HepG2 (cell line): ENCODE measurements at regions not wholly inside any gene's neighbourhood (a gene's known extent, or its start where the extent isn't known, plus 50 kb on each side); places are given as distances from the start of the nearest gene placed in this dataset.
A peak's percentile ranks its signal among the peaks of the same experiment; 100 is the strongest.

Source experiments
- ATAC-seq: fragments of 200-7000 bp; cut with Tn5 transposase; 3 replicates; pipeline ENCODE4 v1.9.1; 2020; ENCODE audit warnings: mild to moderate bottlenecking, moderate library complexity
- BruUV-seq: library from RNA; stranded (reverse); fragments of 400-500 nt; replicated peaks from 2 replicates; lab custom pipeline; 2021; lab: Mats Ljungman, UMichigan
- CTCF ChIA-PET: fragments of 300-600 bp; formaldehyde crosslinking; extraction: SDS; loops from one replicate; lab custom pipeline; 2021; ENCODE audit warnings: low total read pairs, inconsistent platforms, low intra/inter-chr PET ratio; lab: Yijun Ruan, JAX
- POLR2A ChIA-PET: fragments of 350-600 bp; sonication (Branson Sonifier 250); formaldehyde crosslinking; loops from one replicate; lab custom pipeline; 2020; ENCODE audit warnings: antibody characterized with exemption, inconsistent platforms; lab: Yijun Ruan, JAX
- DNase-seq: peaks from one replicate; pipeline ENCODE4 v3.0.0-alpha.2; 2015; ENCODE audit warnings: low spot score
- FAIRE-seq: peaks from 3 replicates; lab custom pipeline; 2011; peaks lifted over from hg19 to GRCh38; lab: Jason Lieb, UNC
- H2AFZ ChIP-seq: one replicate; pipeline ENCODE4 v1.6.1; 2011; ENCODE audit warnings: low read length, inconsistent platforms
- H3K27ac ChIP-seq: fragments of 300-600 bp; 3 replicates; pipeline ENCODE4 v1.8.0; 2011; ENCODE audit warnings: mixed run types, mild to moderate bottlenecking, mixed read lengths, low read length, inconsistent platforms; ENCODE audit not compliant: insufficient read depth; ENCODE audit errors: extremely low read length
- H3K27me3 ChIP-seq, 2 experiments: fragments of 200-600 bp in 1 of 2; 2 replicates in 1 of 2; 3 replicates in 1 of 2; pipeline versions ENCODE4 v1.6.0 to v1.8.0; 2011; ENCODE audit warnings: low read length in 2 of 2, mild to moderate bottlenecking in 2 of 2, moderate library complexity in 2 of 2, inconsistent platforms in 1 of 2; ENCODE audit not compliant: insufficient read depth in 2 of 2, control insufficient read depth in 1 of 2
- H3K36me3 ChIP-seq, 2 experiments: fragments of 200-600 bp in 1 of 2; replicated peaks in 1 of 2; 2 replicates in 1 of 2; 3 replicates in 1 of 2; pipeline versions ENCODE4 v1.5.1 to v1.8.0; 2011; ENCODE audit warnings: low read length in 2 of 2, inconsistent platforms in 1 of 2; ENCODE audit not compliant: insufficient read depth in 2 of 2, control insufficient read depth in 1 of 2
- H3K4me1 ChIP-seq: 2 replicates; pipeline ENCODE4 v1.5.1; 2012; ENCODE audit warnings: low read length, inconsistent platforms; ENCODE audit not compliant: insufficient read depth
- H3K4me2 ChIP-seq: 2 replicates; pipeline ENCODE4 v1.6.0; 2011; ENCODE audit warnings: low read depth, low read length, inconsistent platforms
- H3K4me3 ChIP-seq, 3 experiments: fragments of 200-600 bp in 1 of 3; sonication (generic), shearing (Covaris generic) in 1 of 3; replicated peaks in 1 of 3; 2 replicates each; pipeline ENCODE4 v1.5.1; 2011 to 2016; ENCODE audit warnings: low read length in 3 of 3, inconsistent platforms in 2 of 3, low read depth in 2 of 3, mild to moderate bottlenecking in 2 of 3, control low read depth in 1 of 3, mixed read lengths in 1 of 3; ENCODE audit not compliant: insufficient read depth in 1 of 3
- H3K79me2 ChIP-seq: one replicate; pipeline ENCODE4 v1.6.1; 2011; ENCODE audit warnings: low read length, inconsistent platforms; ENCODE audit not compliant: insufficient read depth
- H3K9ac ChIP-seq: 2 replicates; pipeline ENCODE4 v1.6.0; 2011; ENCODE audit warnings: mild to moderate bottlenecking, low read depth, low read length, inconsistent platforms; ENCODE audit not compliant: insufficient read depth
- H3K9me3 ChIP-seq: 2 replicates; pipeline ENCODE4 v1.5.1; 2012; ENCODE audit warnings: mild to moderate bottlenecking, low read length
- H4K20me1 ChIP-seq: 2 replicates; pipeline ENCODE4 v1.6.0; 2011; ENCODE audit warnings: inconsistent platforms, mild to moderate bottlenecking, low read length, moderate library complexity; ENCODE audit not compliant: insufficient read depth
- CTCF ChIP-seq: sonication (generic); formaldehyde crosslinking; IDR thresholded peaks from 2 replicates; pipeline ENCODE4 v1.5.0; 2020; ENCODE audit warnings: mild to moderate bottlenecking, missing genetic modification reagents, moderate library complexity
- FOSL2 ChIP-seq: sonication (generic); formaldehyde crosslinking; IDR thresholded peaks from 2 replicates; pipeline ENCODE4 v1.4.0; 2020; ENCODE audit warnings: missing genetic modification reagents
- GATAD2A ChIP-seq: IDR thresholded peaks from 2 replicates; pipeline ENCODE4 v1.6.1; 2016
- KDM2A ChIP-seq: sonication (generic); formaldehyde crosslinking; IDR thresholded peaks from 2 replicates; pipeline ENCODE4 v1.4.0; 2020; ENCODE audit warnings: low read depth, missing genetic modification reagents, borderline replicate concordance
- KLF16 ChIP-seq, 2 experiments: sonication (generic) in 1 of 2; formaldehyde crosslinking in 1 of 2; IDR thresholded peaks; 2 replicates each; pipeline versions ENCODE4 v1.6.1 to v1.8.0; 2016 to 2023; ENCODE audit warnings: missing genetic modification reagents in 2 of 2, missing compliant biosample characterization in 1 of 2
- LRRFIP1 ChIP-seq: sonication (generic); formaldehyde crosslinking; conservative IDR thresholded peaks from 2 replicates; pipeline ENCODE4 v1.4.0; 2020; ENCODE audit warnings: missing genetic modification reagents
- MAZ ChIP-seq, 2 experiments: sonication (generic) in 1 of 2; formaldehyde crosslinking in 1 of 2; IDR thresholded peaks; 2 replicates each; pipeline versions ENCODE4 v1.5.0 to v1.6.1; 2012 to 2020; ENCODE audit warnings: low read depth in 2 of 2, mild to moderate bottlenecking in 2 of 2, borderline replicate concordance in 1 of 2, improper control_type of control experiment in 1 of 2, low read length in 1 of 2, missing genetic modification reagents in 1 of 2, moderate library complexity in 1 of 2
- MXI1 ChIP-seq: IDR thresholded peaks from 3 replicates; pipeline ENCODE4 v1.6.1; 2012; ENCODE audit warnings: low read depth, low read length, inconsistent platforms, borderline replicate concordance
- POGK ChIP-seq: sonication (generic); formaldehyde crosslinking; conservative IDR thresholded peaks from 2 replicates; pipeline ENCODE4 v1.8.0; 2022; ENCODE audit warnings: mild to moderate bottlenecking, moderate library complexity, missing genetic modification reagents
- RAD21 ChIP-seq: fragments of 450-650 bp; formaldehyde crosslinking; IDR thresholded peaks from 2 replicates; pipeline ENCODE4 v1.5.0; 2020; ENCODE audit warnings: mild to moderate bottlenecking
- SALL1 ChIP-seq: sonication (generic); formaldehyde crosslinking; IDR thresholded peaks from 2 replicates; pipeline ENCODE4 v1.8.0; 2022; ENCODE audit warnings: mild to moderate bottlenecking, missing genetic modification reagents
- SMARCE1 ChIP-seq: fragments of 450-650 bp; IDR thresholded peaks from 2 replicates; pipeline ENCODE4 v1.6.1; 2017; ENCODE audit warnings: borderline replicate concordance
- SMC3 ChIP-seq: IDR thresholded peaks from 2 replicates; pipeline ENCODE4 v1.6.1; 2011; ENCODE audit warnings: low read length, improper control_type of control experiment
- ZNF652 ChIP-seq: IDR thresholded peaks from 2 replicates; pipeline ENCODE4 v1.6.1; 2016; ENCODE audit warnings: low read depth, borderline replicate concordance
- ZNF777 ChIP-seq: sonication (generic); formaldehyde crosslinking; IDR thresholded peaks from 2 replicates; pipeline ENCODE4 v1.4.0; 2020; ENCODE audit warnings: missing genetic modification reagents
- ZSCAN22 ChIP-seq: sonication (generic); formaldehyde crosslinking; IDR thresholded peaks from 2 replicates; pipeline ENCODE4 v1.4.0; 2020; ENCODE audit warnings: mild to moderate bottlenecking, missing genetic modification reagents
- WGBS: methylation state at CpG from one replicate; pipeline ENCODE4 v1.1.6; 2017; ENCODE audit warnings: low lambda C conversion rate; 5-methylcytosine and 5-hydroxymethylcytosine counted together
- in situ Hi-C: cut with HindIII; loops from 2 replicates; pipeline ENCODE4 v1.10.0; 2017; ENCODE audit warnings: low pct_unique_long_range_greater_than_20kb; ENCODE audit not compliant: extremely low pct_ligation_motif_present
- intact Hi-C: fragments of 100-400 bp; cut with micrococcal nuclease; formaldehyde crosslinking; loops from one replicate; pipeline ENCODE4 v1.10.0; 2022; ENCODE audit not compliant: unreplicated experiment

- ATAC-seq, result peak; percentile 91
- DNase-seq, result peak; percentile 56
- BruUV-seq, result no TSS peak
- no peak overlapping the region for H3K4me3 ChIP-seq
- no peak overlapping the region for H3K27ac ChIP-seq
- in situ Hi-C loops, result loop anchor here (5.0 kb wide), 3 partner anchors 354 to 469 kb away; no protein-coding TSS in a partner anchor
- no peak overlapping the region for H2AFZ ChIP-seq
- CTCF ChIA-PET, result interaction anchor here (0.8 to 2.3 kb wide), 5 partner anchors 115 to 511 kb away, joined by 3 to 22 read pairs (median 5); no protein-coding TSS in a partner anchor
- H3K27me3 ChIP-seq, result peaks cover 2 to 15% of the 10 kb centered on the region in 2 experiments; a peak in 1 of 5 replicates
- intact Hi-C loops, result loop anchor here (1.0 to 5.0 kb wide), 4 partner anchors 144 to 469 kb away; no protein-coding TSS in a partner anchor
- peaks cover 11% of the 10 kb centered on the region for H3K9me3 ChIP-seq
- H4K20me1 ChIP-seq, result no peaks in the 10 kb centered on the region
- H3K4me1 ChIP-seq, result peaks cover 16% of the 10 kb centered on the region
- H3K79me2 ChIP-seq, result no peaks in the 10 kb centered on the region
- H3K36me3 ChIP-seq, result no peaks in the 10 kb centered on the region
- H3K4me2 ChIP-seq, result 0 out of 2 replicates have a peak overlapping the region, but pooled peaks have one; percentile 12
- H3K9ac ChIP-seq, result no peak overlapping the region
- POLR2A ChIA-PET, result interaction anchor here (0.6 to 3.7 kb wide), 13 partner anchors 12 to 468 kb away, joined by 3 to 32 read pairs (median 5); partner anchors contain the start of gene FOXQ1
- peak; percentile 52 for FAIRE-seq
- 31% methylated on average over 16 of the region's 16 CpGs for WGBS
- TF ChIP-seq MAZ (IDR thresholded peaks at IDR 0.05; ENCODE audit: borderline replicate concordance, low read depth, low read length) (no peak; the same call in 1 of the 2 replicates), MAZ (CRISPR knock-in tag; IDR thresholded peaks at IDR 0.05; ENCODE audit: low read depth) (peak; percentile 72), SALL1 (CRISPR knock-in tag) (0 out of 2 replicates have a peak, but pooled peaks have one; percentile 23), SMARCE1 (no peak), RAD21 (CRISPR knock-in tag) (peak; percentile 85), LRRFIP1 (CRISPR knock-in tag) (no peak), SMC3 (peak; percentile 93), KLF16 (CRISPR knock-in tag; IDR thresholded peaks at IDR 0.05) (0 out of 4 replicates have a peak, but pooled peaks of 1 of the 2 experiments have one; percentile 27), CTCF (CRISPR knock-in tag) (peak; percentile 84), ZNF652 (no peak), GATAD2A (CRISPR knock-in tag) (peak; percentile 28; the same call in 1 of the 2 replicates), KDM2A (CRISPR knock-in tag) (0 out of 2 replicates have a peak, but pooled peaks have one; percentile 45), ZNF777 (CRISPR knock-in tag) (no peak), FOSL2 (CRISPR knock-in tag) (0 out of 2 replicates have a peak, but pooled peaks have one; percentile 22), MXI1 (peak; percentile 15; the same call in 1 of the 3 replicates), ZSCAN22 (CRISPR knock-in tag) (peak; percentile 94), POGK (CRISPR knock-in tag) (0 out of 2 replicates have a peak, but pooled peaks have one; percentile 26)
Observed at GRCh38 chr6:912871-913835, 220.2 kb upstream of the EXOC2 start.
